HCT116 (cell line): ENCODE measurements at regions not wholly inside any gene's neighbourhood (a gene's known extent, or its start where the extent isn't known, plus 50 kb on each side); places are given as distances from the start of the nearest gene placed in this dataset.

Source experiments
- ATAC-seq: fragments of 200-7000 bp; cut with Tn5 transposase; 2 replicates; pipeline ENCODE4 v1.9.1; 2020; ENCODE audit warnings: mild to moderate bottlenecking, moderate library complexity
- BruUV-seq: library from RNA; stranded (reverse); fragments of 400-500 nt; replicated peaks from 2 replicates; lab custom pipeline; 2021; lab: Mats Ljungman, UMichigan
- CTCF ChIA-PET: fragments of 300-600 bp; sonication (Branson Sonifier 250); formaldehyde crosslinking; loops from one replicate; lab custom pipeline; 2021; ENCODE audit warnings: antibody characterized with exemption; lab: Charles Lee
- POLR2A ChIA-PET: fragments of 300-600, 350-600 bp; sonication (Branson Sonifier 250); formaldehyde crosslinking; loops from one replicate; lab custom pipeline; 2021; ENCODE audit warnings: antibody characterized with exemption; lab: Charles Lee
- RAD21 ChIA-PET, 2 experiments: fragments of 300-600 bp; sonication (Branson Sonifier 250); formaldehyde crosslinking; loops; one replicate each; lab custom pipeline; 2023; ENCODE audit warnings: low total read pairs in 2 of 2; ENCODE audit not compliant: uncharacterized antibody in 2 of 2, unreplicated experiment in 2 of 2, low non-redundant PET in 1 of 2; lab: Charles Lee
- DNase-seq: peaks from one replicate; pipeline ENCODE4 v3.0.0-alpha.2; 2010; ENCODE audit warnings: low read depth, low spot score
- H2AFZ ChIP-seq: fragments of 200-600 bp; shearing (Covaris generic), sonication (generic); 2 replicates; pipeline ENCODE4 v1.6.1; 2017; ENCODE audit warnings: low read depth, mixed run types, mixed read lengths, antibody characterized with exemption, low read length; ENCODE audit not compliant: poor library complexity, severe bottlenecking
- H3K27ac ChIP-seq: 2 replicates; pipeline ENCODE4 v1.5.1; 2012; ENCODE audit warnings: low read depth, low read length
- H3K27me3 ChIP-seq: fragments of 200-600 bp; sonication (generic); 2 replicates; pipeline ENCODE4 v1.6.1; 2016; ENCODE audit warnings: mixed run types, low read length, mixed read lengths; ENCODE audit not compliant: insufficient read depth
- H3K36me3 ChIP-seq, 2 experiments: fragments of 200-500 bp in 1 of 2; fragments of 200-600 bp in 1 of 2; sonication (Bioruptor generic) in 1 of 2; sonication (generic) in 1 of 2; 2 replicates each; pipeline versions ENCODE4 v1.5.1 to v1.6.1; 2014 to 2016; ENCODE audit warnings: low read length in 2 of 2, inconsistent platforms in 1 of 2, mixed read lengths in 1 of 2, mixed run types in 1 of 2; ENCODE audit not compliant: insufficient read depth in 2 of 2, control insufficient read depth in 1 of 2
- H3K4me1 ChIP-seq, 2 experiments: fragments of 200-600 bp in 1 of 2; sonication (generic) in 1 of 2; 2 replicates each; pipeline versions ENCODE4 v1.5.1 to v1.6.1; 2012 to 2017; ENCODE audit warnings: low read length in 2 of 2, inconsistent platforms in 1 of 2, mild to moderate bottlenecking in 1 of 2, mixed read lengths in 1 of 2, mixed run types in 1 of 2, moderate library complexity in 1 of 2; ENCODE audit not compliant: insufficient read depth in 2 of 2, control insufficient read depth in 1 of 2
- H3K4me2 ChIP-seq: fragments of 200-600 bp; sonication (generic); 2 replicates; pipeline ENCODE4 v1.6.1; 2017; ENCODE audit warnings: mixed run types, low read length, mixed read lengths
- H3K4me3 ChIP-seq, 2 experiments: fragments of 200-600 bp in 1 of 2; sonication (generic) in 1 of 2; replicated peaks in 1 of 2; 2 replicates each; pipeline ENCODE4 v1.5.1; 2011 to 2016; ENCODE audit warnings: low read length in 2 of 2, control low read depth in 1 of 2, low read depth in 1 of 2, mild to moderate bottlenecking in 1 of 2, mixed read lengths in 1 of 2, mixed run types in 1 of 2
- H3K79me2 ChIP-seq: fragments of 200-600 bp; sonication (generic); 2 replicates; pipeline ENCODE4 v1.6.1; 2017; ENCODE audit warnings: mild to moderate bottlenecking, mixed run types, low read length, moderate library complexity, mixed read lengths; ENCODE audit not compliant: insufficient read depth
- H3K9ac ChIP-seq: fragments of 200-600 bp; sonication (generic); 2 replicates; pipeline ENCODE4 v1.6.1; 2016; ENCODE audit warnings: low read length, mixed read lengths
- H3K9me2 ChIP-seq: fragments of 200-600 bp; sonication (generic), shearing (Covaris generic); 2 replicates; pipeline ENCODE4 v1.6.1; 2017; ENCODE audit warnings: mixed run types, mild to moderate bottlenecking, moderate library complexity; ENCODE audit not compliant: insufficient read depth
- H3K9me3 ChIP-seq, 2 experiments: fragments of 200-500 bp in 1 of 2; fragments of 200-600 bp in 1 of 2; sonication (Bioruptor generic) in 1 of 2; sonication (generic) in 1 of 2; 2 replicates each; pipeline ENCODE4 v1.6.1; 2014 to 2017; ENCODE audit warnings: low read length in 2 of 2, mixed read lengths in 2 of 2, inconsistent platforms in 1 of 2, low read depth in 1 of 2, mild to moderate bottlenecking in 1 of 2, mixed run types in 1 of 2, moderate library complexity in 1 of 2; ENCODE audit not compliant: control insufficient read depth in 1 of 2, insufficient read depth in 1 of 2
- H4K20me1 ChIP-seq: fragments of 200-600 bp; sonication (generic), shearing (Covaris generic); 2 replicates; pipeline ENCODE4 v1.6.1; 2017; ENCODE audit warnings: mixed run types, mild to moderate bottlenecking, moderate library complexity; ENCODE audit not compliant: insufficient read depth
- CBX3 ChIP-seq: IDR thresholded peaks from 2 replicates; pipeline ENCODE4 v1.6.1; 2012; ENCODE audit warnings: low read depth
- EZH2phosphoT487 ChIP-seq: fragments of 200-600 bp; IDR thresholded peaks from 2 replicates; pipeline ENCODE4 v1.6.1; 2018; ENCODE audit warnings: antibody characterized with exemption, borderline replicate concordance
- FOSL1 ChIP-seq: IDR thresholded peaks from 2 replicates; pipeline ENCODE4 v1.6.1; 2012; ENCODE audit warnings: low read depth
- POLR2A ChIP-seq: IDR thresholded peaks from 2 replicates; pipeline ENCODE4 v1.7.0; 2011; ENCODE audit warnings: borderline replicate concordance; ENCODE audit not compliant: insufficient read depth, insufficient read length; ENCODE audit errors: extremely low read depth
- RAD21 ChIP-seq: IDR thresholded peaks from 2 replicates; pipeline ENCODE4 v1.6.1; 2012; ENCODE audit warnings: low read depth, mild to moderate bottlenecking
- TCF7L2 ChIP-seq: IDR thresholded peaks from 2 replicates; pipeline ENCODE4 v1.7.0; 2011; ENCODE audit warnings: borderline replicate concordance, inconsistent platforms; ENCODE audit not compliant: insufficient read depth, insufficient read length; ENCODE audit errors: extremely low read depth
- ZNF274 ChIP-seq: fragments of 200-500 bp; sonication (Bioruptor generic); IDR thresholded peaks from 2 replicates; pipeline ENCODE4 v1.6.1; 2014; ENCODE audit warnings: mild to moderate bottlenecking, low read depth, low read length, inconsistent platforms
- intact Hi-C: fragments of 100-400 bp; cut with micrococcal nuclease; formaldehyde crosslinking; loops from 2 replicates; pipeline ENCODE4 v1.10.0; 2022
- TF ChIP-seq, protein P1 (sequence below): IDR thresholded peaks from 2 replicates; pipeline ENCODE4 v1.6.1; 2012

DNA sequence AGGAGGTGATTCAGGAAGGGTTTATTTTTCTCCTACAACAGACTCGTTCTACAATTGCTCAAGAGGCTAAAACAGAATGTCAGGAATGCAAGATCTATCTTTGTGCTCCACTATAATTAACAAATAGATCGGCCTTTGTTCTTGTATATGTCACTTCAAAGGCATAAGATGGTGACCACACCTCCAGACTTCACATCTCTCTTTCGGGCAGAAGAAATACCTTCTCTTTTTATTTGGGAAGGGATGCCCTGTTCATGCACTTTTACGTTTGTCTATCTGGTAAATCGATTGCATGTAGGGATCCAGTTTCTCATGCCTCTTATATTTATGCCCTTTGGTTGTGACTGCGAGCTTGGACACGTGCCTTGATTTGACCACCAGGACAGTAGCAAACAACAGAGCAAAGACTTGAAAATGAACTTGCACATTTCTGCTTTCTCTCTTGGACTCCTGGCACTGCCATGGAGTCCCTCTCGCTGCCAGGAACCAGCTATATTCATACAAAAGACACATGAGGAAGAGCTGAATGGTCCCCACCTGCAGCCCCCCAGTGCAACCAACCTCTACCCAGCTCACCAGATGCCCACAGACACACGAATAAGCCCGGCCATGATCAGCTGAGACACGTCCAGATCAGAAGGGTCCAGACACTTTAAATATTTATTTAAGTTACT is 219.8 kb upstream of the STXBP5 start:
- Histone ChIP-seq H2AFZ (no peak overlapping the region), H3K36me3 (no peaks in the 10 kb centered on the region), H4K20me1 (no peaks in the 10 kb centered on the region), H3K9ac (no peak overlapping the region), H3K4me3 (no peak overlapping the region), H3K79me2 (no peaks in the 10 kb centered on the region), H3K9me2 (0 out of 2 replicates have a peak, but pooled peaks cover 2% of the 10 kb centered on the region), H3K4me2 (no peak overlapping the region), H3K27me3 (no peaks in the 10 kb centered on the region), H3K9me3 (no peaks in the 10 kb centered on the region), H3K4me1 (peaks cover 0 to 3% of the 10 kb centered on the region in 2 experiments; a peak in 1 of 4 replicates), H3K27ac (no peak overlapping the region)
- CTCF ChIA-PET, result no interaction called here
- no peak for TF ChIP-seq POLR2A
- TF ChIP-seq EZH2phosphoT487, result no peak
- no peak for TF ChIP-seq FOSL1
- TF ChIP-seq, protein P1, sequence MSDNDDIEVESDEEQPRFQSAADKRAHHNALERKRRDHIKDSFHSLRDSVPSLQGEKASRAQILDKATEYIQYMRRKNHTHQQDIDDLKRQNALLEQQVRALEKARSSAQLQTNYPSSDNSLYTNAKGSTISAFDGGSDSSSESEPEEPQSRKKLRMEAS, result no peak
- no peak for TF ChIP-seq TCF7L2
- TF ChIP-seq RAD21, result no peak
- no peak for TF ChIP-seq CBX3
- intact Hi-C loops, result no loop called here
- BruUV-seq, result no TSS peak
- POLR2A ChIA-PET, result no interaction called here
- ATAC-seq (no peak), DNase-seq (no peak)
- RAD21 ChIA-PET, result no interaction called here

DNA sequence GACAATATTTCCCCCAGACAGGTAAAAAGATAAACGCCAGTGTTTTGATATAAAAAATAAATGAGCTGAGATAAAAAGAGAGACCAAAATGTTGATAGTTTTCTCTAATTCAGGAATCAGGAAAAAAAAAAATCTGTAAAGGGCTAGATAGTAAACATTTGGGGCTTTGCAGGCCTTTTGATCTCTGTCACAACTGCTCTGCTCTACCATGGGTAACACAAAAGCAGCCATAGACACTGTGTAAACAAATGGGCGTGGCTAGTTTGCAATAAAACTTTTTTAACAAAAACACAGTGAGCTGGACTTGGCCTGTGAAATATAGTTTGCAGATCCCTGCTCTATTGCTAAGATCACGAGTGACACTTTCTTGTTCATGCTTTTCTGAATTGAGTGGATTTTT is 219.1 kb upstream of the STXBP5 start:
- ATAC-seq (0 out of 2 replicates have a peak, but pooled peaks have one; percentile 49), DNase-seq (no peak)
- ChIA-PET CTCF (no interaction called here), POLR2A (no interaction called here), RAD21 (no interaction called here)
- no peak overlapping the region for H2AFZ ChIP-seq
- intact Hi-C loops, result no loop called here
- no peak overlapping the region for H3K4me3 ChIP-seq
- no TSS peak for BruUV-seq
- peak; percentile 37 for TF ChIP-seq TCF7L2
- no peak for TF ChIP-seq ZNF274
- peaks cover 0 to 3% of the 10 kb centered on the region in 2 experiments; a peak in 1 of 4 replicates for H3K4me1 ChIP-seq
- no peaks in the 10 kb centered on the region for H3K27me3 ChIP-seq
- no peaks in the 10 kb centered on the region for H3K9me3 ChIP-seq
- H4K20me1 ChIP-seq, result no peaks in the 10 kb centered on the region
- no peaks in the 10 kb centered on the region for H3K36me3 ChIP-seq
- no peak overlapping the region for H3K4me2 ChIP-seq
- H3K79me2 ChIP-seq, result no peaks in the 10 kb centered on the region
- 0 out of 2 replicates have a peak, but pooled peaks cover 2% of the 10 kb centered on the region for H3K9me2 ChIP-seq
- no peak overlapping the region for H3K9ac ChIP-seq
- H3K27ac ChIP-seq, result no peak overlapping the region
